Islet of Langerhans (tissue), 1 donor: ENCODE measurements at regions not wholly inside any gene's neighbourhood (a gene's known extent, or its start where the extent isn't known, plus 50 kb on each side); places are given as distances from the start of the nearest gene placed in this dataset.

Source experiments
- FAIRE-seq: peaks from one replicate; lab custom pipeline; 2011; peaks lifted over from hg19 to GRCh38; lab: Jason Lieb, UNC

- FAIRE-seq = no peak
These were observed 57.1 kb upstream of the ITPRID1 start for GRCh38 chr7:31456646-31457368.

- no peak for FAIRE-seq
These were observed 56.3 kb upstream of the ITPRID1 start for GRCh38 chr7:31457551-31457950.

- no peak for FAIRE-seq
These were observed 55.7 kb upstream of the ITPRID1 start for GRCh38 chr7:31458203-31458602.

GRCh38 chr7:31462636-31463035, 51.3 kb upstream of the ITPRID1 start:
- FAIRE-seq = no peak
